Lower leg skin (tissue), 4 donors: ENCODE measurements at regions not wholly inside any gene's neighbourhood (a gene's known extent, or its start where the extent isn't known, plus 50 kb on each side); places are given as distances from the start of the nearest gene placed in this dataset.

ENCODE experiments used
- DNase-seq, 2 donors: peaks; one replicate each; pipeline ENCODE4 v3.0.0-alpha.2; 2019; ENCODE audit warnings: low spot score in 2 of 2
- H3K4me3 ChIP-seq: fragments of 200-600 bp; sonication (generic); 2 replicates; pipeline ENCODE4 v1.5.1; 2017; ENCODE audit warnings: mild to moderate bottlenecking, low read depth; ENCODE audit not compliant: poor library complexity, severe bottlenecking
- POLR2A ChIP-seq, 2 donors: fragments of 450-650 bp; IDR thresholded peaks; one replicate each; pipeline ENCODE4 v1.6.1; 2016 to 2017; ENCODE audit warnings: antibody characterized with exemption in 2 of 2, mild to moderate bottlenecking in 1 of 2, moderate library complexity in 1 of 2
- WGBS, 2 donors: methylation state at CpG; one replicate each; pipeline ENCODE4 v1.1.5; 2018; 5-methylcytosine and 5-hydroxymethylcytosine counted together
- intact Hi-C: fragments of 100-400 bp; cut with DNase I; formaldehyde crosslinking; loops from one replicate; pipeline ENCODE4 v1.15.0; 2023; ENCODE audit warnings: low total_unique reads
- TF ChIP-seq, protein P1 (sequence below), 3 donors: fragments of 450-650 bp; IDR thresholded peaks; one replicate each; pipeline ENCODE4 v1.5.1; 2016; ENCODE audit warnings: antibody characterized with exemption in 3 of 3, mild to moderate bottlenecking in 3 of 3, moderate library complexity in 2 of 3

DNA sequence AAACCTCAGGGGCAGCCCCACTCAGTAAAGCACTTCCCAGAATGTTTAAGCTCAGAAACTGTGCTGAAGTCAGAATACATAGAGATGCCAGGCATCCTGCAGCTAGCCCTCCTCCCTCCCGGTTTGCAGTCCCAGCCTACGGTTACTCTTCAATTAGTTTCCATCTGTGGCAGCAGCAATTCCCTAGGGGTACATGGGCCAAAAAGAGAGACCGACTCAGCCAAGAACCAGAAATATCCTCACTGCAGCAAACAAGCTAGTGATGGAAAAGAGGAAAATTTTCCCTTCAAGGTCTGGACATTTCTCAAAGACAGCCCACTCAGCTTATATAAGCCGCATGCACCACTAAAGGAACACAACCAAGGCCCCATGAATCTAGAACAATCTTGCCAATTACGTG is 89.1 kb upstream of the PPP2R2B start:
- no peak for TF ChIP-seq POLR2A (IDR thresholded peaks at IDR 0.05)
- TF ChIP-seq, protein P1, sequence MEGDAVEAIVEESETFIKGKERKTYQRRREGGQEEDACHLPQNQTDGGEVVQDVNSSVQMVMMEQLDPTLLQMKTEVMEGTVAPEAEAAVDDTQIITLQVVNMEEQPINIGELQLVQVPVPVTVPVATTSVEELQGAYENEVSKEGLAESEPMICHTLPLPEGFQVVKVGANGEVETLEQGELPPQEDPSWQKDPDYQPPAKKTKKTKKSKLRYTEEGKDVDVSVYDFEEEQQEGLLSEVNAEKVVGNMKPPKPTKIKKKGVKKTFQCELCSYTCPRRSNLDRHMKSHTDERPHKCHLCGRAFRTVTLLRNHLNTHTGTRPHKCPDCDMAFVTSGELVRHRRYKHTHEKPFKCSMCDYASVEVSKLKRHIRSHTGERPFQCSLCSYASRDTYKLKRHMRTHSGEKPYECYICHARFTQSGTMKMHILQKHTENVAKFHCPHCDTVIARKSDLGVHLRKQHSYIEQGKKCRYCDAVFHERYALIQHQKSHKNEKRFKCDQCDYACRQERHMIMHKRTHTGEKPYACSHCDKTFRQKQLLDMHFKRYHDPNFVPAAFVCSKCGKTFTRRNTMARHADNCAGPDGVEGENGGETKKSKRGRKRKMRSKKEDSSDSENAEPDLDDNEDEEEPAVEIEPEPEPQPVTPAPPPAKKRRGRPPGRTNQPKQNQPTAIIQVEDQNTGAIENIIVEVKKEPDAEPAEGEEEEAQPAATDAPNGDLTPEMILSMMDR (IDR thresholded peaks at IDR 0.05), result no peak
- intact Hi-C loops, result loop anchor here (5.0 kb wide), 1 partner anchor 305 kb away; no protein-coding TSS in a partner anchor
- H3K4me3 ChIP-seq, result no peak overlapping the region
- WGBS, 2 donors, result 56 to 58% methylated on average over 5 of the region's 5 CpGs
- no peak for DNase-seq

DNA sequence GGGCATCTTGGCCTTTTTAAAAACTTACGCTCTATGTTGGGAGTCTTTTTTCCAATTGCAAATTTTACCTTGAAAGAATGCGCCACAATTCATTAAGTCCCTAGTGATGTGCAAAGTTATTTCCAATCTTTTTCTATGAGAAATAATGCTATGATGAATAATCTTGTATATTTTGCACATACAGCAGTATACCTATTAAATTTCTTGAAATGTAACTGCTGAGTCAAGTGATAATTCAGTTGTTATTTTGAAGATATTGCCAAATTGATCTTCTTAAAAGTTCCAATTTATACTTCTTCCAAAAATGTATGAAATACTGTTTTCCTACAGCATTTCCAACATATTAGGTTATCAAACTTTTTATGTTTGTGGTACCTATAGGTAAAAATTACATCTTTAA is 92.8 kb upstream of the PPP2R2B start:
- no peak for DNase-seq
- 96 to 97% methylated on average over 2 of the region's 2 CpGs for WGBS, 2 donors
- TF ChIP-seq POLR2A (IDR thresholded peaks at IDR 0.05), result no peak
- TF ChIP-seq, protein P1 (IDR thresholded peaks at IDR 0.05), result no peak
- intact Hi-C loops, result no loop called here
- no peak overlapping the region for H3K4me3 ChIP-seq

- no peak for DNase-seq
- TF ChIP-seq, protein P1 (IDR thresholded peaks at IDR 0.05), result no peak
- TF ChIP-seq POLR2A (IDR thresholded peaks at IDR 0.05), result no peak
- 72 to 80% methylated on average over 1 of the region's 1 CpG for WGBS, 2 donors
- no peak overlapping the region for H3K4me3 ChIP-seq
- intact Hi-C loops, result no loop called here
Observed at GRCh38 chr5:146986469-146986868, 107.9 kb upstream of the PPP2R2B start.

GRCh38 chr5:146993876-146994530 is 115.4 kb upstream of the PPP2R2B start:
- TF ChIP-seq, protein P1 (IDR thresholded peaks at IDR 0.05), result no peak
- no peak for TF ChIP-seq POLR2A (IDR thresholded peaks at IDR 0.05)
- no peak for DNase-seq
- intact Hi-C loops, result no loop called here
- H3K4me3 ChIP-seq, result no peak overlapping the region
- WGBS, 2 donors, result 65 to 68% methylated on average over 4 of the region's 4 CpGs

DNA sequence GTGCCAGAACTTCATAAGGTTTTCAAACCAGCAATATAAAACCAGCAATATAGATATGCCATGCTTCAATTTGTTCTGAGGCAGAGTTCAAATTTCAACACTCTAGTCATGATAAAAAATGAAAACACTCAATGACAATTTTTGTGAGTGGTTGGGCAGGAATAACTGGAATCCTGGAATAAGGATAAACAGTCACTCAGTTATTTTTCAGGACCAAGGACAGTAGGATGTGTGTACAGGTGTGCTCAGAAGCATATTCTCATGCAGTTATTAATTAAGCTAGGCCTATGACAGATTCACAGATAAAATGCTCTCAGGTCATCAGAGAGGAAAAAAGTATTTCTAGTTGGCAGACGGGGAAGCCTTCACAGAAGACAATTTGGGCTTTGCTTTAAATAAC is 117.3 kb upstream of the PPP2R2B start:
- H3K4me3 ChIP-seq, result no peak overlapping the region
- 72 to 73% methylated on average over 1 of the region's 1 CpG for whole genome bisulfite sequencing, 2 donors
- no peak for TF ChIP-seq POLR2A (IDR thresholded peaks at IDR 0.05)
- TF ChIP-seq, protein P1 (IDR thresholded peaks at IDR 0.05), result no peak
- DNase-seq, result no peak
- intact Hi-C loops, result no loop called here

GRCh38 chr5:147015405-147015804 is 136.8 kb upstream of the PPP2R2B start:
- intact Hi-C loops, result no loop called here
- WGBS, 2 donors, result 90 to 93% methylated on average over 3 of the region's 3 CpGs
- TF ChIP-seq, protein P1 (IDR thresholded peaks at IDR 0.05), result no peak
- TF ChIP-seq POLR2A (IDR thresholded peaks at IDR 0.05), result no peak
- no peak for DNase-seq
- no peak overlapping the region for H3K4me3 ChIP-seq
